ENCODE measurements at regions not wholly inside any gene's neighbourhood (a gene's known extent, or its start where the extent isn't known, plus 50 kb on each side); places are given as distances from the start of the nearest gene placed in this dataset.

GRCh38 chr10:84665883-84666463, 337.6 kb downstream of the CCSER2 start (continued):
- no peak for TF ChIP-seq E4F1 (CRISPR knock-in tag; IDR thresholded peaks at IDR 0.05; ENCODE audit: borderline replicate concordance)
- TF ChIP-seq BCOR (IDR thresholded peaks at IDR 0.05): no peak
- no peak for TF ChIP-seq SLC30A9 (CRISPR knock-in tag; IDR thresholded peaks at IDR 0.05)
- no peak for TF ChIP-seq ZMIZ1 (IDR thresholded peaks at IDR 0.05; ENCODE audit: low read depth in 2 of 2, low read length in 2 of 2)
- no peak for TF ChIP-seq RBM14 (IDR thresholded peaks at IDR 0.05; ENCODE audit: borderline replicate concordance, insufficient read depth, low read depth, low read length)
- no peak for TF ChIP-seq MAFK (IDR thresholded peaks at IDR 0.05; ENCODE audit: low read length)
- TF ChIP-seq HMBOX1 (IDR thresholded peaks at IDR 0.05): no peak
- no peak for TF ChIP-seq POLR2A (conservative IDR thresholded peaks at IDR 0.05)
- TF ChIP-seq CCNT2 (IDR thresholded peaks at IDR 0.05; ENCODE audit: borderline replicate concordance, extremely low read depth, insufficient read length, low read depth, low read length): no peak
- peak; percentile 60 for TF ChIP-seq CTCFL (IDR thresholded peaks at IDR 0.05; ENCODE audit: borderline replicate concordance, insufficient read depth, low read depth, low read length, poor library complexity, severe bottlenecking)
- TF ChIP-seq KLF6 (CRISPR knock-in tag; IDR thresholded peaks at IDR 0.05; ENCODE audit: borderline replicate concordance): no peak
- no peak for TF ChIP-seq GABPA (tag; conservative IDR thresholded peaks at IDR 0.05; ENCODE audit: low read depth)
- TF ChIP-seq RHOXF2B (CRISPR knock-in tag; conservative IDR thresholded peaks at IDR 0.05): no peak
- TF ChIP-seq, protein P1, sequence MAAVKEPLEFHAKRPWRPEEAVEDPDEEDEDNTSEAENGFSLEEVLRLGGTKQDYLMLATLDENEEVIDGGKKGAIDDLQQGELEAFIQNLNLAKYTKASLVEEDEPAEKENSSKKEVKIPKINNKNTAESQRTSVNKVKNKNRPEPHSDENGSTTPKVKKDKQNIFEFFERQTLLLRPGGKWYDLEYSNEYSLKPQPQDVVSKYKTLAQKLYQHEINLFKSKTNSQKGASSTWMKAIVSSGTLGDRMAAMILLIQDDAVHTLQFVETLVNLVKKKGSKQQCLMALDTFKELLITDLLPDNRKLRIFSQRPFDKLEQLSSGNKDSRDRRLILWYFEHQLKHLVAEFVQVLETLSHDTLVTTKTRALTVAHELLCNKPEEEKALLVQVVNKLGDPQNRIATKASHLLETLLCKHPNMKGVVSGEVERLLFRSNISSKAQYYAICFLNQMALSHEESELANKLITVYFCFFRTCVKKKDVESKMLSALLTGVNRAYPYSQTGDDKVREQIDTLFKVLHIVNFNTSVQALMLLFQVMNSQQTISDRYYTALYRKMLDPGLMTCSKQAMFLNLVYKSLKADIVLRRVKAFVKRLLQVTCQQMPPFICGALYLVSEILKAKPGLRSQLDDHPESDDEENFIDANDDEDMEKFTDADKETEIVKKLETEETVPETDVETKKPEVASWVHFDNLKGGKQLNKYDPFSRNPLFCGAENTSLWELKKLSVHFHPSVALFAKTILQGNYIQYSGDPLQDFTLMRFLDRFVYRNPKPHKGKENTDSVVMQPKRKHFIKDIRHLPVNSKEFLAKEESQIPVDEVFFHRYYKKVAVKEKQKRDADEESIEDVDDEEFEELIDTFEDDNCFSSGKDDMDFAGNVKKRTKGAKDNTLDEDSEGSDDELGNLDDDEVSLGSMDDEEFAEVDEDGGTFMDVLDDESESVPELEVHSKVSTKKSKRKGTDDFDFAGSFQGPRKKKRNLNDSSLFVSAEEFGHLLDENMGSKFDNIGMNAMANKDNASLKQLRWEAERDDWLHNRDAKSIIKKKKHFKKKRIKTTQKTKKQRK (IDR thresholded peaks at IDR 0.05; ENCODE audit: borderline replicate concordance, low read depth, low read length): no peak
- no peak for TF ChIP-seq NBN (IDR thresholded peaks at IDR 0.05; ENCODE audit: low read depth)
- TF ChIP-seq MECOM (CRISPR knock-in tag; IDR thresholded peaks at IDR 0.05): no peak

Measured in K562 (cell line).